HG03469 (cell line): ENCODE measurements at regions not wholly inside any gene's neighbourhood (a gene's known extent, or its start where the extent isn't known, plus 50 kb on each side); places are given as distances from the start of the nearest gene placed in this dataset.
A peak's percentile ranks its signal among the peaks of the same experiment; 100 is the strongest.

ENCODE experiments used
- ATAC-seq: cut with Tn5 transposase; IDR thresholded peaks from one replicate; pipeline ENCODE4 v1.9.1; 2021; ENCODE audit warnings: mild to moderate bottlenecking, moderate library complexity, moderate number of reproducible peaks; ENCODE audit not compliant: unreplicated experiment

DNA sequence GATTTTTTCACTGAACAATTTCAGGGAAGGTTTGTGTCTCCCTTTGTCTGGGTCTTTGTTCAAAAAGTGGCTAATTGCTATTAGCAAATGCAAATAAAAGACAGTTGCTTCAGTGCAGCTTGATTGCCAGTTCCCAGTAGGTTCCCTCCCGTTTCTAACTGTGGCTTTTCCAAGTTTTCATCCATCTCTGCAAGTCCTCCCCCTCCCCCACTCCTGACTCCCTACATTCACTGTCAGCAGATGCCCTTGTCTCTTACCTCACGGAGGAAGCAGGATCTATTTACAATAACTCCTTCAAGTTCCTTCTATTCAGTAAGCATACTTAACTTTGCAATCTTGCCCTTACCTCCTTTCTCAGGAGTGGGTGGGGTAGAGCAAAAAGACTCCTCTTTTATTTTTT, 55.4 kb upstream of the SCEL start:
- no peak for ATAC-seq

DNA sequence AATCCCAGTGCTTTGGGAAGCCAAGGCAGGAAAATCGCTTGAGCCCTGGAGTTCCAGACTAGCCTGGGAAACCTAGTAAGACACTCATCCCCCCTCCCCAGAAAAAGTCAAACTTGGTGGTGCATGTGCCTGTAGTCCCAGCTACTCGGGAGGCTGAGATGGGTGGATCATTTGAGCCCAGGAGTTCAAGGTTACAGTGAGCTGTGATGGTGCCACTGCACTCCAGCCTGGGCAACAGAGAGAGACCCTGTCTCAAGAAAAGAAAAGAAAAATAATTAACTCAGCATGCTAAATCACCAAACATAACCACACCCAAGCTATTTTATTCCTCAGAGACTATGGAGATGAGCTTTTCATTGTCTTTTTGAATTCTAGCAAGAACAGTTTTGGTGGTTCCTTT, 56.2 kb upstream of the SCEL start:
- ATAC-seq, result no peak

DNA sequence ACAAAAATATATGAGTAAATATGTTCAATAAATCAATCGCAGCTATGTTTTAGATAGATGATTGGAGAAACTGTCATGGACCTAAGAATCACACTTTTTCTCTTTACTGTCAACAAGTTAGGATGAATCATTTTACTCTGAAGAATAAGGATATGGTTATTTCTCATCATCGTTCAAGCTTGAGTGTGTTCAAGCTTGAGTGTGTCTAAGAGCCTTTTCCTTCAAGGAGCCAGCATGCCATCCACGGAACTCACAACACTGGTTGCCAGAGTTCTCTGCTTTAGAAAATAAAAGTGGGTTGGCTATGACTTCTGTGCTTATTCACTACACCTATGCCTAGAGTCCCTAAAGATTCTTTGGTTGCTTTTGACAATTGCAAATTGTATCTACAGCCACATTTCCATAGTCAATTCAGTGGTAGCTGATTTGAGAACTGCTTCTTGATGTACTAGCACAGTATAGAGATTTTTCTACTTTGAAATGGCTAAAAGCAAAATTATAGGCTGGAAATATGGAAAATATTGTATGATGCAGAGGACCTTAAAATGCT, 58.1 kb upstream of the SCEL start:
- ATAC-seq, result no peak

DNA sequence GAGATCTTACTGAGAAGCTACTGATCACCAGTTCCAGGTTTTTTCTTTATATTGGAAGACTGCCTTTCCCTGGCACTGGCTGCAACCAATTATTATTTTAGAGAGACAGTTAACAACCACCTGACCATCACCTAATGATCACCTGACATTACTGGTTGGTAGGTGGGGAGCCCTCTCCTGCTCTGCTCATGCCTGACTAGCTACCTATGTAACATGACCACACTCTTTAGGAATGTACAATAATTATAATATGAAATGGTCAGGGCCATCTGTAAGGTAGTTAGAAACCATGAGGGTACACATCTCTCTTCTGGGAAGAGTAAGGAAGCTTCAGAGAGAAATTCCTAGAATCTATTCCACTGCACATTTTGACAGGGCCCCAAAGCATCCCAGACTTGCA, 59.0 kb upstream of the SCEL start:
- no peak for ATAC-seq

DNA sequence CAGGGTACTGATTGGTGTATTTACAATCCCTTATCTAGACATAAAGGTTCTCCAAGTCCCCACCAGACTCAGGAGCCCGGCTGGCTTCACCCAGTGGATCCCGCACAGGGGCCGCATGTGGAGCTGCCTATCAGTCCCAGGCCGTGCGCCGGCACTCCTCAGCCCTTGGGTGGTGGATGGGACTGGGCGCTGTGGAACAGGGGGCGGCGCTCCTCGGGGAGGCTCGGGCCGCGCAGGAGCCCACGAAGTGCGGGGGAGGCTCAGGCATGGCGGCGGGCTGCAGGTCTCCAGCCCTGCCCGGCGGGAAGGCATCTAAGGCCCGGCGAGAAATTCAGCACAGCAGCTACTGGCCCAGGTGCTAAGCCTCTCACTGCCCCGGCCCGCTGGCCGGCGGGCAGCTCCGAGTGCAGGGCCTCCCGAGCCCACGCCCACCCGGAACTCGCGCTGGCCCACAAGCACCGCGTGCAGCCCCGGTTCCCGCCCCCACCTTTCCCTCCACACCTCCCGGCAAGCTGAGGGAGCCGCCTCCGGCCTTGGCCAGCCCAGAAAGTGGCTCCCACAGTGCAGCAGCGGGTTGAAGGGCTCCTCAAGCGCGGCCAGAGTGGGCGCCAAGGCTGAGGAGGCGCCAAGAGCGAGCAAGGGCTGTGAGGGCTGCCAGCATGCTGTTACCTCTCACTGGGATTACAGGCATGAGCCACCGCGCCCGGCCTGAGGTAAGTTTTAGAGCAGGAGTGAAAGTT, 60.0 kb upstream of the SCEL start:
- no peak for ATAC-seq

DNA sequence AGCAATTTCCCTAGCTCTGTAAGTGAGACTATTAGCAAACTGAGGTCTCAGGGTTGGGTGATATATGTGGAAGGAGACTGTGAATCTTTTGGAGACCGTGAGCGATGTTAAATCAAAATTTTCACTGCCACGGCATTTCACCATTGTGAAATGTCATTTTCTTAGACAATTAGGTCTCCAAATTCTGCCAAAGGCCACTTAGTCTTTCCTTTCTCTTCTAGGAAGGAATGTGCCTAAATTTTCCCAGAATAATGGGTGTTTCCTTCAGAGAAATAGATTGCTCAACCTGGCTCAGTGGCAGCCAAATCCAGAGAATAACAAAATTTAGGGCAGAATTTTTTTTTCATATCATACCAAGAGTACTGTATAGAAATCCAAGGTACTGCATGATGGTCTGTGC, 64.5 kb upstream of the SCEL start:
- no peak for ATAC-seq

DNA sequence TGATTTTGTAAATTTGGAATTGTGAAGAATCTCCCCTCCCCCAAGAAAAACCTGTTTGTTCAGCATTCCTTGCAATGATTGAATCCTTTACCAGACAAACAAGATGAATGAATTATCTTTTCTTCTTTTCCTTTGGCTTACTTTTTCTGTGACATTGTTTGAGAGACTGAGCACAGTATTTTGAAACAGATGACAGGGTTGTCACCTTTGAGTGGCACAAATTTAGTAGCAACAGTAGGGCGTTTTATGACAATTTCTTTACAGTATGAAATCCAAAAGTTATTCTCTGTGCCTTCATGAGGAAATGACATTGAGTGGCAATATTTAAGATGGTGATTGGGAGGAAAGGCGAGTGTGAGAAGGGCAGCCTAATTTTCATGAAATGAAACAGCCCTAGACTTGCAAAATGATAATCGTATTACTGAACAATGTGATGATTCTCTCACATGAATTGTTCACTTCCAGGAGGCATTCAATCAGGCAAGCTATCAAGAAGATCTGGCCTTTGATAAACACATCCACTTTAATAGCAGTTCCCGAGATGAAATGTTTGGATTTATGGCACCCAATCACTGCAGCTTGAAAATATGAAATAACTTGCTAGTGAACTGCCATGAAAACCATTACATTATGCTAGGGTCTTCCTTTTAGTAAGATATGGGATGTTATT, 68.6 kb upstream of the SCEL start:
- ATAC-seq, result no peak

DNA sequence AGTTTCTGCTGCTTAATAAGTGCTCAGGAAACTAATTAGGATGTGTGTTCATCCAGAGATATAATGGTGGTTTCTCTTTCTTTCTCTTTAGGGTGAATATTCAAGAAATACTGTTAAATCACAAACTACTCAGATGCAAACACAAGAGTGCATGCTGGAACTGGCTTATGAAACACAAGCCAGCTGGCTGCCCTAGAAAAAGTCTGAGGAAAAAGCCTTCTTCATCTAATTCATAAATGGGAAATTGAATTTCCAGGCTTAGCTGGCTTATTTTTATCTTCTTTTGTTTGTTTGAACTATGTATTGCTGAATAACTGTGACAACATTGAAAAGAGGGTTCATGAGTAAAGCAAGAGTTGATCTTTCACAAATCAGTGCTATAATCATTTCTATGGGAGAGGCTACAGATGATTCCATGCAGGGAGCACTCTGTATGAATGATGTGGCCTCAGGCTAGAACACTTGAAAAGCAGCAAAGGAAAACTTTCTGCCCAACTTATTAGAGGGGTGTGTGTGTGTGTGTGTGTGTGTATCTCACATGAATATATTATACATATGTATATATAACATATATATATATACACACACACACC, 69.8 kb upstream of the SCEL start:
- ATAC-seq, result no peak

DNA sequence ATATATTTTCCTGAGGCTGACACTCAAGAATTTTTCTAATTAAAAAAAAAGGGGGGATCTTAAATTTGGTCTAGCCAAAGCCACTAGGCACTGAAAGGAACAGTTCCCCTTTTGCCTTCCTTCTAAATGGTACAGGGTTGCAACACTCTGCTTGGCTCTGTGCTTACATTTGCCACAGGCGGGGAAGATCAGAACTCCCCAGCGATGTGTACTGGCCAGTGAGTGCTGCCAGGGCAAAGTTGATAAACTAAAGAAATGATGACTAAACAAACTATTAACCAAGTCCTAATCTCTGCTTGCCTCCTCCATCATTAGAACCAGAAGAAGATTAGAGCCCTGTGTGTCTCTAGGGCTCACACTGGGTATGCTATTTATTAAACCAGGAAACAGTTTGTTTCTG, 75.3 kb upstream of the SCEL start:
- ATAC-seq, result peak; percentile 85

DNA sequence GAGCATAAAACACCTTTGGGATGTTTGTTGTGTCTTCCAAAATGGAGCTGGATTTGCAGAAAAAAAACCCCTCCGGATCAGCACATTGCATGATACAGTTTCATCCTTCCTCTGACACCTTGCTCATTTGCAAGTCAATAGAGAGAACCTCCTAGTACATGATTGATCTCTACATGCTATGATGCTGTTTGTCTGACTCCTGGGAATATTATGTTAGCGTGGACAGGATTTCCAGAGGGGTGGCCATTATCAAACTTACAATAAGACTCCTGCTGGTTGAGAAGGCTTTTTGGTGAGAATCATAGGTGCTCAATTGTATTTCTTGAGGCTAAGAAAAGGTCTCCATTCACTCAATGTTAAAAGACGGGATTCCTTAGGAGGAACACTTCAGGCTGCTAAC, 75.9 kb upstream of the SCEL start:
- no peak for ATAC-seq

DNA sequence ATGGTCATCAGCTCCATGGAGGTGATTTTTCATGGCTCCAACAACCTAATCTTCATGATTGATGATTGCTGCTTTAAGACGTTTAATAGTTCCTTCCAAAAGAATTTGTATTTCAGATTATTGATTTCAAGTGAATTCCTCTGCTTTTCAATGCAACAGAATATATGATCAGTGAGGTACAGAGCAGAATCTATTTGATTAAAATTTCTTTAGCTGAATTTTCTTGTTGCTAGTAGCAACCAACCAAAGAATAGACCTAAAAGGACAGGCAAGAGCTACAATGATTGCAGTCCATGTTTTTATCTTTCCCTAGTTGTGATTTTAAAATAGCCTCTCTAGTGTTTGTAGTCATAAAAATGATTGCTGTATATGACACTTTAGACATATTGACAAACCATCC, 76.8 kb upstream of the SCEL start:
- ATAC-seq, result no peak

DNA sequence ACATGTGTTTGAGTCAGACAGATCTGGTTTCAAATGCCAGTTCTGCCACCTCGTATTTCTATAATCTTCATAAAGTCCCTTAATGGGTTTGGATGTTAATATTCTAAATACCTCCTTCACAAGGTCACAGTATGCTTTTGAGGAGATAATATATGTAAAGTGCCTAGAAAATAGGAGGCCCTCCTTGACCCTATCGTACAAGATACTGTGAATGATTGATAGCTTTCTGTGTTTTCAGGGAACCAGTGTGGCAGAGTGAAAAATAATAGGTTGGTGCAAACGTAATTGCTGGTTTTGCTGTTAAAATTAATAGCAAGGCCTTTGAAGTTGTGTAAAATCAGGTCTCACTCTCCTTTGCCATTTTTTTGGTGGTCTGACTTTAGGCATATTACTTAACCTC, 77.5 kb upstream of the SCEL start:
- no peak for ATAC-seq

DNA sequence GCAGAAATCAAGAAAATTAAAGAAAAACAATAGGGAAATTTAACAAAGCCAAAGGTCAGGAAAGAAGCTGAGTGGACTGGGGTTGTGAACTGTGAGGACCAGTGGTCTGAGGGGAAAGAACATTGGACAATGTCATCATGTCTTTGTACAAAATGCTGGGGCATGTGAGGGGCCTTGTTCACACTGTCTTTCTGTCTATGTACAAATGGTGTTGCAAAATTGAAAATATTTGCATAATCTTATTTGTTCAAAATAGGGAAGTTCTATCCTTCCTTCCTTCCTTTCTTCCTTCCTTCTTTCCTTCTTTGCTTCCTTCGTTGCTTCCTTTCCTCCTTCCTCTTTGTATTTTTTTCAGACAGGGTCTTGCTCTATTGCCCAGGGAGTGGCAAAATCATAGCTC, 79.2 kb upstream of the SCEL start:
- ATAC-seq, result no peak

DNA sequence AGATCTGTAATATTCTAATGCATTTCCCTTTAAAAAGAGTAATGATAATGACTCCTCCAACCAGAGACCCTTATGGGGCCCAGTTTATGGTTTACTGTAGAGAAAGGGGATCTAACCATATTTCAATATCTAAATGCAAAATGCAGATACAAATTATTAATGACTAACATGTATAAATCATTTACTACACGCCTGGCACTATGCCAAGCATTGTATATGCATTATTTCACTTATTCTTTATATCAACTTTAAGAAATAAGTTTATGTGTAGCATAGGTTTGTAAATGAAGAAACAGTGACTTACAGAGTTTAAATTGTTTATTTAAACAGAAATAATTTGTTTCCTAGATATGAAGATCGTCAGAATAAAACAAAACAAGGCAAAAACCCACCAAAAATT, 86.2 kb upstream of the SCEL start:
- ATAC-seq, result no peak

DNA sequence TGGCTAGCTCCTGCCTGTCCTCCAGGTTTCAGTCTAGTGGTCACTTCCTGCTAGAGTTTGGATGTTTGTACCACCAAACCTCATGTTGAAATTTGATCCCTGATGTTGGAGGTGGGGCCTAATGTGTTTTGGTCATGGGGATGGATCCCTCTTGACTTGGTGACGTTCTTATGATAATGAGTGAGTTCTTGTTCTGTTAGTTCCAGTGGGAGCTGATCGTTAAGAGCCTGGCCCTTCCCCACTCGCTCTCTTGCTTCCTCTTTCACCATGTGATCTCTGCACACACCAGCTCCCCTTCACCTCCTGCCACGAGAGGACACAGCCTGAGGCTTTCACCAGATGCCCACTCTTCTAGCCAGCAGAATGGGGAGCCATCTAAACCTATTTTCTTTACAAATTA, 86.8 kb upstream of the SCEL start:
- ATAC-seq, result no peak

DNA sequence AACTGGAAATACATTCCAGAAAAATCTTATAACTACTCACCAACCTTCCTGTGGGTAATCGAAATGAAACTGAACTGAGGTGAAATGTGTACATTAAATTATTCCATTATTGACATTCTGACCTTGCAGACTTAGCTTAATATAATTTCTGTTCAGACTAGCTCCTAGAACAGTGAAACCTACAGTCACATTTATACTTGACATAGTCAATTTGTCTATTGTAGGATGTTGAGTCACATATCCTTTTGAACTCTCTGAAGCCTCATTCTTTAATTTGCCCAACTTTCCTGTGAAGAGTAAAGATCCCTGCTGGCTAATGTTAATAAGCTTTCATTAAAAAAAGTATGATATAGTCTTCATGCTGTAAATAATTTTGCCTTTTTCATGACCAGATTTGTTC, 92.0 kb upstream of the SCEL start:
- ATAC-seq, result no peak

DNA sequence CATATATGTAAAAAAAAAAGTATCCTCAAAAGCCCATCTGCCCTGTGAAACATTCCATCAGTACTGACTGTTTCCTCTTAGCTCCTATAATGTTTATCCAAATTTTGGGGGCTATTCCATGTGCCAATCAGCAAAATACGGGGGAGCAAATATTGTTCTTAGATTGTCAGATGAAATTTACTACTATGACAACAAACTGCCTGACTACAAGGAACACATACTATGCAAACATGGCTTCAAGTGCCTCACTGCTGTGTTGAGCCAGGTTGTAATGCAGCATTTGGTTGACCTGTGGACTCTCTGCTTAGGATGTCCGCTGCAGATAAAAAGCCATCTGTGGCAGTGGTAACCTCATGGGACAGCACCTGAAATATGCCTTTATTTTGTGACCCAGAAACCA, 98.2 kb upstream of the SCEL start:
- no peak for ATAC-seq

DNA sequence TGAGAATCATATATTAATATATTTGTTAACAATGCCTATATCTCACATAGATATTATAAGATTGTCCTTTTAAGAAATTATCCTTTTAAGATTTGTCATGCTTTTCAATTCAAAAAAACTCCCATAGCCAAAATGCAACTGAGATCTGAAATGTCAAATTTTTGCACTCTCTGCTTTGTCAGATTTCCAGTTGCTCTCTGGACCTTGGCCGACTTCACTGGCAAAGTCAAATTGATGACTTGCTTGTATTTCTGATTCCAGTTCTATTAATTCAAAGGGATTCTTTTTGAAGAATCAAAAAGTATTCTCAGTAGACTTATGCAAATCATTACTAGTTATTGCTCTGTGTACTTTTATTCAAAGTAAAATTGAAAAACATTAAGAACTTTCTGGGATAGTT, 101.2 kb upstream of the SCEL start:
- ATAC-seq, result no peak

DNA sequence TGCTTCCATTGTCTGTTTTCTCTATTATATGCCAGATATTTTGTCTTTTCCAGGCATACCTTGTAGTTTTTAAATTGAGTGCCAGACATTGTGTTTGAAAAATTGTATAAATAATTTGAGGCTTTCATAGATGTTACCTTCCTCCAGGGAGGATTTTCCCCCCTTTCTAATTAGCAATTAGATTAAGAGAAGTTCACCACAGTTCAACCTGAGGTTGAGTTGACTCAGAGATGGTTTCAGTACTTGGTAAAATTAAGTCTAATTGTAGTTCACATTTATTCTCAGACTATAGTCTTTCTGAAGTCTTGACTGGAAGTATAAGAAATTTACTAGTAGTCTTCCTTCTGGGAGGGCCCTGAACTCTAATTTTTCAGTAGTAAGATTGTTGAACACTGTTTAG, 104.1 kb upstream of the SCEL start:
- ATAC-seq, result no peak

DNA sequence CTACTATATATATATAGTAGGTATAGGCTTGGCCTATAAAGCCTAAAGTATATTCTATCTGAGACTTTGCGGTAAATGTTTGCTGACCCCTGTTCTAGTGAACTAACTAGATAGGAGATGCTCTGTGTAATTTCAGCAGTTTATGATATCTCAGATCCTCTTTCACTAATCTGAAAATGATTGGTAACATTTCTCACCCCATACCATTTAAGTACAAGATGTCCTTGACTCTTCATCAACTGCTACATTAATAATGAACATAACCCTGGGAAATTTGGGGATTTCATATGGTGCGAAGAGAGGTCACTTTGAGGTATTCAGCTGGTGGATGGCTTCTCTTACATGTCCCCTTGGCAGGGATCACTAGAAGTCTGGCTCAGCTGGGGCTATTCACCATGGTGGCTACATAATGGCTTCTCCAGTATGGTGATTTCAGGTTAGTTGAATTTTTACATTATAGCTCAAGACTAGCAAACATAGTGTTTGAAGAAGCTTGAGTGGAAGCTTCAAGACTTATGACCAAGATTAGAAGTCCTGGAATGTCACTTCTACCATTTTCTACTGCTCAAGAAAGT, 103.6 kb upstream of the MYCBP2 start:
- peak; percentile 34 for ATAC-seq

DNA sequence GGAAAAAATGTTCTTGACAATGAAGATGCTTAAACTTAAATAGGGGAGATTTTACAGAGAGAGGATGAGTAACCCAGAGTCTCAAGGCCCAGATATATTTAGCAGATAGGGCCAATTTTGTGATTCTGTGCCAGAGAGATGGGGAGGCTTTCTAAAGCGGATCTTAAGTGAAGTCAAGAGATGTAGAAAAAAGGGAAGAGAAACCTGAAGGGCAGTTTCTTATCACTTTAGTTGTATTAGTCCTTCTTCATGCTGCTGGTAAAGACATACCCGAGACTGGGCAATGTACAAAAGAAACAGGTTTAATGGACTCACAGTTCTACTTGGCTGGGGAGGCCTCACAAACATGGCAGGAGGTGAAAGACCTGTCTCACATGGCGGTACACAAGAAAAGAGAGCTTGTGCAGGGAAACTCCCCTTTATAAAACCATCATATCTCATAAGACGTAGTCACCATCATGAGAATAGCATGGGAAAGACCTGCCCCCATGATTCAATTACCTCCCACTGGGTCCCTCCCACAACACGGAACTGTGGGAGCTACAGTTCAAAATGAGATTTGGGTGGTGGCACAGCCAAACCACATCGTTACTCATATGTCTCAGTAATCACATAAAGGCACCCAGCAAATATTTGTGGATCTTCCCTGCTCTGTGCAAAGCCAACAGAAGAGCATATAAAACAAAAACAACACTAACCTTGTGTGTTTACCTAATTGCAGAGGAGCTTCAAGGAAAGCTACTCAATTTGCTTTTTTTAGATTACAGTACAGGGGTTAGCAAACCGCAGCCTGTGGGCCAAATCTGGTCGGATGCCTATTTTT, 102.6 kb upstream of the MYCBP2 start:
- peak; percentile 55 for ATAC-seq
